Stomach (tissue), 8 donors: ENCODE measurements at regions not wholly inside any gene's neighbourhood (a gene's known extent, or its start where the extent isn't known, plus 50 kb on each side); places are given as distances from the start of the nearest gene placed in this dataset.
"Not testable (repeated sequence)": the region's sequence is repeated elsewhere in the genome, so short reads cannot be mapped to it uniquely, and the experiment has no call there.

Experiments used
- DNase-seq, 2 donors: peaks; one replicate each; pipeline versions ENCODE4 v3.0.0 to v3.0.0-alpha.2; 2013 to 2019
- H3K27ac ChIP-seq, 5 donors: fragments of 200-600 bp in 4 of 5; sonication (generic) in 4 of 5; one replicate each; pipeline ENCODE4 v1.5.1; 2013 to 2019; ENCODE audit warnings: mild to moderate bottlenecking in 1 of 5, moderate library complexity in 1 of 5
- H3K27me3 ChIP-seq, 3 donors: fragments of 200-600 bp; sonication (generic); one replicate each; pipeline ENCODE4 v1.5.1; 2017 to 2019; ENCODE audit warnings: mixed run types in 1 of 3
- H3K36me3 ChIP-seq, 4 donors: fragments of 200-600 bp; sonication (generic); 1 replicate in 3 of 4; 2 replicates in 1 of 4; pipeline ENCODE4 v1.5.1; 2016 to 2019
- H3K4me1 ChIP-seq, 4 donors: fragments of 200-600 bp; sonication (generic); one replicate each; pipeline ENCODE4 v1.5.1; 2016 to 2019
- H3K4me3 ChIP-seq, 4 donors: fragments of 200-600 bp; sonication (generic) in 3 of 4; one replicate each; pipeline ENCODE4 v1.5.1; 2016 to 2019; ENCODE audit warnings: mild to moderate bottlenecking in 1 of 4
- H3K9me3 ChIP-seq, 4 donors: fragments of 200-600 bp; sonication (generic); one replicate each; pipeline ENCODE4 v1.5.1; 2016 to 2019
- EP300 ChIP-seq: sonication (generic); formaldehyde crosslinking; IDR thresholded peaks from one replicate; pipeline ENCODE4 v1.6.1; 2017; ENCODE audit warnings: antibody characterized with exemption
- POLR2A ChIP-seq, 4 donors: fragments of 450-650 bp; IDR thresholded peaks; one replicate each; pipeline ENCODE4 v1.6.1; 2016; ENCODE audit warnings: antibody characterized with exemption in 4 of 4, control low read depth in 2 of 4, mild to moderate bottlenecking in 1 of 4, moderate library complexity in 1 of 4
- POLR2AphosphoS5 ChIP-seq, 3 donors: sonication (generic); formaldehyde crosslinking; IDR thresholded peaks; one replicate each; pipeline ENCODE4 v1.6.1; 2016; ENCODE audit warnings: antibody characterized with exemption in 3 of 3
- WGBS, 5 donors: extraction: QIAGEN DNeasy Blood & Tissue Kit in 3 of 5; methylation state at CpG; one replicate each; pipeline versions ENCODE4 v1.1.5 to v1.1.7; 2013 to 2018; 5-methylcytosine and 5-hydroxymethylcytosine counted together
- intact Hi-C: fragments of 100-400 bp; cut with DNase I; formaldehyde crosslinking; loops from one replicate; pipeline ENCODE4 v1.15.1; 2023; ENCODE audit warnings: low total_unique reads
- TF ChIP-seq, protein P1 (sequence below), 7 experiments: fragments of 450-650 bp in 4 of 7; fragments of 200-600 bp in 3 of 7; sonication (generic) in 3 of 7; IDR thresholded peaks; one replicate each; pipeline ENCODE4 v1.5.1; 2016 to 2019; ENCODE audit warnings: antibody characterized with exemption in 7 of 7, control low read depth in 2 of 7, mild to moderate bottlenecking in 1 of 7
- donor health status: healthy with polysubstance abuse.
- donor health status: Bipolar disorder and iron deficiency.
- donor health status: healthy.

GRCh38 chr5:63194126-63194525 lies 615.5 kb downstream of the LRRC70 start:
- TF ChIP-seq, protein P1, sequence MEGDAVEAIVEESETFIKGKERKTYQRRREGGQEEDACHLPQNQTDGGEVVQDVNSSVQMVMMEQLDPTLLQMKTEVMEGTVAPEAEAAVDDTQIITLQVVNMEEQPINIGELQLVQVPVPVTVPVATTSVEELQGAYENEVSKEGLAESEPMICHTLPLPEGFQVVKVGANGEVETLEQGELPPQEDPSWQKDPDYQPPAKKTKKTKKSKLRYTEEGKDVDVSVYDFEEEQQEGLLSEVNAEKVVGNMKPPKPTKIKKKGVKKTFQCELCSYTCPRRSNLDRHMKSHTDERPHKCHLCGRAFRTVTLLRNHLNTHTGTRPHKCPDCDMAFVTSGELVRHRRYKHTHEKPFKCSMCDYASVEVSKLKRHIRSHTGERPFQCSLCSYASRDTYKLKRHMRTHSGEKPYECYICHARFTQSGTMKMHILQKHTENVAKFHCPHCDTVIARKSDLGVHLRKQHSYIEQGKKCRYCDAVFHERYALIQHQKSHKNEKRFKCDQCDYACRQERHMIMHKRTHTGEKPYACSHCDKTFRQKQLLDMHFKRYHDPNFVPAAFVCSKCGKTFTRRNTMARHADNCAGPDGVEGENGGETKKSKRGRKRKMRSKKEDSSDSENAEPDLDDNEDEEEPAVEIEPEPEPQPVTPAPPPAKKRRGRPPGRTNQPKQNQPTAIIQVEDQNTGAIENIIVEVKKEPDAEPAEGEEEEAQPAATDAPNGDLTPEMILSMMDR (IDR thresholded peaks at IDR 0.05): no peak
- TF ChIP-seq POLR2AphosphoS5 (IDR thresholded peaks at IDR 0.05) (no peak), EP300 (no peak), POLR2A (IDR thresholded peaks at IDR 0.05) (no peak)
- H3K36me3 ChIP-seq: no peaks in the 10 kb centered on the region
- H3K4me1 ChIP-seq: no peaks in the 10 kb centered on the region
- H3K4me3 ChIP-seq: no peak overlapping the region
- no peaks in the 10 kb centered on the region for H3K27me3 ChIP-seq
- H3K9me3 ChIP-seq: peaks cover 0 to 4% (median 2%) of the 10 kb centered on the region in 4 donors
- no peak for DNase-seq
- intact Hi-C loops: no loop called here
- H3K27ac ChIP-seq: no peak overlapping the region
- WGBS, 5 donors: 67 to 81% (median 73%) methylated on average over 3 of the region's 3 CpGs

DNA sequence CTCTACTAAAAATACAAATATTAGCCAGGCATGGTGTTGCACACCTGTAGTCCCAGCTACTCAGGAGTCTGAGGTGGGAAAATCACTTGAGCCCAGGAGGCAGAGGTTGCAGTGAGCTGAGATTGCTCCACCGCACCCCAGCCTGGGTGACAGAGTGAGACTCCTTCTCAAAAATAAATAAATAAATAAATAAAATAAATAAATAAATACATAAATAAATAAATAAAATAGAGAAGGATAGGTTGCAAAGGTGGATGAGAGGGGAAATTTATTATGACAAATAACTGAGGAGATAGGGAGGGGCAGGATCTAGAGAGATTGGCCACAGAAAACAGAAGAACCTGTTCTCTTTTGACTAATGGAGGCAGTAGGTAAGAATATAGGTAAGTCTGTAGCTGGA lies 601.6 kb downstream of the LRRC70 start:
- H3K4me3 ChIP-seq, H3K27ac ChIP-seq, H3K4me1 ChIP-seq, DNase-seq, H3K36me3 ChIP-seq, H3K27me3 ChIP-seq, intact Hi-C loops: not testable (repeated sequence)
- H3K9me3 ChIP-seq: peaks cover 0 to 14% (median 6%) of the 10 kb centered on the region in 4 donors
- 96 to 100% (median 100%) methylated on average over 1 of the region's 1 CpG for WGBS, 5 donors

DNA sequence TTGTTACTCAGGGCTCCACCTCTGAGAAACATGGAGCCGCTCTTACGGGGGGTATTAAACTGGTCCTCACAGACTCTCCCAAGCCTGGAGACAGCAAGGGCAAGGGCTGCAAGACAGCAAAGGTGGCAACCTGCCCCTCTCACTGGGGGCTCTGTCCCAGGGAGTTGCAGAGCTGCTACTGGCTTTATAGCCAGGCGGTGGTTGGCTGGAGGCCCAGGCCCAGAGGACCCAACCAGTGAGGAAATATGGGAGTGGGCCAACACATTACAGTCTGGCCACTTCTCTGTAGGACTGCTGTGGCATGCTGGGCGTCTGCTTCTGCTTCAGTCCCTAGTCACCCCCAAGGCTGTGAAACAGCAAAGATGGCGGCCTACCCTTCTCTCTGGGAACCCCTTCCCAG lies 597.2 kb downstream of the LRRC70 start:
- Histone ChIP-seq H3K36me3 (no peaks in the 10 kb centered on the region), H3K4me1 (no peaks in the 10 kb centered on the region), H3K27me3 (no peaks in the 10 kb centered on the region), H3K27ac (no peak overlapping the region), H3K9me3 (peaks cover 0 to 8% (median 2%) of the 10 kb centered on the region in 4 donors), H3K4me3 (no peak overlapping the region)
- 90 to 100% (median 96%) methylated on average over 4 to 5 of the region's 5 CpGs for WGBS, 5 donors
- no peak for DNase-seq
- TF ChIP-seq POLR2A (IDR thresholded peaks at IDR 0.05): no peak
- intact Hi-C loops: no loop called here

- Histone ChIP-seq H3K4me1 (no peaks in the 10 kb centered on the region), H3K9me3 (no peaks in the 10 kb centered on the region), H3K36me3 (no peaks in the 10 kb centered on the region), H3K27ac (no peak overlapping the region), H3K4me3 (no peak overlapping the region), H3K27me3 (no peaks in the 10 kb centered on the region)
- TF ChIP-seq, protein P1 (IDR thresholded peaks at IDR 0.05): no peak
- no peak for TF ChIP-seq POLR2AphosphoS5 (IDR thresholded peaks at IDR 0.05)
- 56 to 73% (median 64%) methylated on average over 6 of the region's 6 CpGs for WGBS, 5 donors
- DNase-seq: peak in 1 of 2 donors; percentile 18
- intact Hi-C loops: no loop called here
Observed at GRCh38 chr5:63170486-63170885, 591.9 kb downstream of the LRRC70 start.

- DNase-seq: no peak
- Histone ChIP-seq H3K4me3 (no peak overlapping the region), H3K4me1 (no peaks in the 10 kb centered on the region), H3K36me3 (no peaks in the 10 kb centered on the region), H3K9me3 (no peaks in the 10 kb centered on the region), H3K27ac (no peak overlapping the region), H3K27me3 (no peaks in the 10 kb centered on the region)
- 64 to 80% (median 74%) methylated on average over 6 of the region's 6 CpGs for WGBS, 5 donors
- TF ChIP-seq, protein P1 (IDR thresholded peaks at IDR 0.05): no peak
- TF ChIP-seq POLR2AphosphoS5 (IDR thresholded peaks at IDR 0.05) (no peak), EP300 (no peak)
- intact Hi-C loops: no loop called here
Observed at GRCh38 chr5:63164838-63165535, 586.4 kb downstream of the LRRC70 start.
